Uterus (tissue), 3 donors: ENCODE measurements at regions not wholly inside any gene's neighbourhood (a gene's known extent, or its start where the extent isn't known, plus 50 kb on each side); places are given as distances from the start of the nearest gene placed in this dataset.

ENCODE experiments used
- DNase-seq, 2 donors: peaks; one replicate each; pipeline ENCODE4 v3.0.0-alpha.2; 2019 to 2020
- H3K27ac ChIP-seq, 2 donors: fragments of 200-600 bp; sonication (generic); 1 replicate in 1 of 2; 2 replicates in 1 of 2; pipeline ENCODE4 v1.5.1; 2016 to 2018
- H3K27me3 ChIP-seq, 2 donors: fragments of 200-600 bp; sonication (generic); one replicate each; pipeline ENCODE4 v1.5.1; 2018 to 2019; ENCODE audit warnings: control low read depth in 1 of 2
- H3K36me3 ChIP-seq, 2 donors: fragments of 200-600 bp; sonication (generic); one replicate each; pipeline ENCODE4 v1.5.1; 2019; ENCODE audit warnings: control low read depth in 1 of 2
- H3K4me1 ChIP-seq, 2 donors: fragments of 200-600 bp; sonication (generic); one replicate each; pipeline ENCODE4 v1.5.1; 2018 to 2019; ENCODE audit warnings: control low read depth in 1 of 2
- H3K4me3 ChIP-seq, 2 donors: fragments of 200-600 bp; sonication (generic); 1 replicate in 1 of 2; 2 replicates in 1 of 2; pipeline ENCODE4 v1.5.1; 2018 to 2019; ENCODE audit warnings: mild to moderate bottlenecking in 1 of 2
- H3K9me3 ChIP-seq, 2 donors: fragments of 200-600 bp; sonication (generic); one replicate each; pipeline ENCODE4 v1.5.1; 2019; ENCODE audit warnings: control low read depth in 1 of 2
- POLR2A ChIP-seq, 2 donors: fragments of 450-650 bp; IDR thresholded peaks; one replicate each; pipeline ENCODE4 v1.6.1; 2016; ENCODE audit warnings: antibody characterized with exemption in 2 of 2, mild to moderate bottlenecking in 1 of 2, moderate library complexity in 1 of 2
- intact Hi-C: fragments of 100-400 bp; cut with DNase I; formaldehyde crosslinking; loops from one replicate; pipeline ENCODE4 v1.15.1; 2023; ENCODE audit warnings: low total_unique reads
- TF ChIP-seq, protein P1 (sequence below), 4 experiments: fragments of 200-600 bp in 2 of 4; fragments of 450-650 bp in 2 of 4; sonication (generic) in 2 of 4; IDR thresholded peaks; one replicate each; pipeline ENCODE4 v1.5.1; 2016 to 2019; ENCODE audit warnings: antibody characterized with exemption in 4 of 4, mild to moderate bottlenecking in 2 of 4, moderate library complexity in 1 of 4
- donor health status: DM: yes; HTN: yes; CAD: no.

GRCh38 chr14:42138406-42138805 is 531.7 kb downstream of the LRFN5 start:
- H3K27me3 ChIP-seq: no peaks in the 10 kb centered on the region
- no peaks in the 10 kb centered on the region for H3K9me3 ChIP-seq
- H3K27ac ChIP-seq: no peak overlapping the region
- intact Hi-C loops: no loop called here
- no peak for TF ChIP-seq POLR2A (IDR thresholded peaks at IDR 0.05)
- TF ChIP-seq, protein P1, sequence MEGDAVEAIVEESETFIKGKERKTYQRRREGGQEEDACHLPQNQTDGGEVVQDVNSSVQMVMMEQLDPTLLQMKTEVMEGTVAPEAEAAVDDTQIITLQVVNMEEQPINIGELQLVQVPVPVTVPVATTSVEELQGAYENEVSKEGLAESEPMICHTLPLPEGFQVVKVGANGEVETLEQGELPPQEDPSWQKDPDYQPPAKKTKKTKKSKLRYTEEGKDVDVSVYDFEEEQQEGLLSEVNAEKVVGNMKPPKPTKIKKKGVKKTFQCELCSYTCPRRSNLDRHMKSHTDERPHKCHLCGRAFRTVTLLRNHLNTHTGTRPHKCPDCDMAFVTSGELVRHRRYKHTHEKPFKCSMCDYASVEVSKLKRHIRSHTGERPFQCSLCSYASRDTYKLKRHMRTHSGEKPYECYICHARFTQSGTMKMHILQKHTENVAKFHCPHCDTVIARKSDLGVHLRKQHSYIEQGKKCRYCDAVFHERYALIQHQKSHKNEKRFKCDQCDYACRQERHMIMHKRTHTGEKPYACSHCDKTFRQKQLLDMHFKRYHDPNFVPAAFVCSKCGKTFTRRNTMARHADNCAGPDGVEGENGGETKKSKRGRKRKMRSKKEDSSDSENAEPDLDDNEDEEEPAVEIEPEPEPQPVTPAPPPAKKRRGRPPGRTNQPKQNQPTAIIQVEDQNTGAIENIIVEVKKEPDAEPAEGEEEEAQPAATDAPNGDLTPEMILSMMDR (IDR thresholded peaks at IDR 0.05): no peak
- H3K4me3 ChIP-seq: no peak overlapping the region
- no peaks in the 10 kb centered on the region for H3K36me3 ChIP-seq
- H3K4me1 ChIP-seq: no peaks in the 10 kb centered on the region
- DNase-seq: no peak

- Histone ChIP-seq H3K9me3 (no peaks in the 10 kb centered on the region), H3K27ac (no peak overlapping the region), H3K36me3 (no peaks in the 10 kb centered on the region), H3K27me3 (no peaks in the 10 kb centered on the region), H3K4me3 (no peak overlapping the region), H3K4me1 (no peaks in the 10 kb centered on the region)
- TF ChIP-seq POLR2A (IDR thresholded peaks at IDR 0.05): no peak
- TF ChIP-seq, protein P1 (IDR thresholded peaks at IDR 0.05): no peak
- intact Hi-C loops: no loop called here
- DNase-seq: no peak
Measured at GRCh38 chr14:42130815-42131214, 524.1 kb downstream of the LRFN5 start.

GRCh38 chr14:42123526-42123925 is 516.9 kb downstream of the LRFN5 start:
- no peaks in the 10 kb centered on the region for H3K36me3 ChIP-seq
- H3K4me3 ChIP-seq: no peak overlapping the region
- TF ChIP-seq, protein P1 (IDR thresholded peaks at IDR 0.05): no peak
- TF ChIP-seq POLR2A (IDR thresholded peaks at IDR 0.05): no peak
- intact Hi-C loops: no loop called here
- H3K27ac ChIP-seq: no peak overlapping the region
- no peaks in the 10 kb centered on the region for H3K27me3 ChIP-seq
- no peaks in the 10 kb centered on the region for H3K4me1 ChIP-seq
- no peaks in the 10 kb centered on the region for H3K9me3 ChIP-seq
- DNase-seq: no peak

- H3K27ac ChIP-seq: no peak overlapping the region
- H3K9me3 ChIP-seq: no peaks in the 10 kb centered on the region
- no peak for TF ChIP-seq POLR2A (IDR thresholded peaks at IDR 0.05)
- TF ChIP-seq, protein P1 (IDR thresholded peaks at IDR 0.05): no peak
- no peak overlapping the region for H3K4me3 ChIP-seq
- no peaks in the 10 kb centered on the region for H3K4me1 ChIP-seq
- intact Hi-C loops: no loop called here
- no peak for DNase-seq
- H3K36me3 ChIP-seq: no peaks in the 10 kb centered on the region
- no peaks in the 10 kb centered on the region for H3K27me3 ChIP-seq
Measured at GRCh38 chr14:42113358-42114069, 506.8 kb downstream of the LRFN5 start.

GRCh38 chr14:42112108-42112507 is 505.4 kb downstream of the LRFN5 start:
- Histone ChIP-seq H3K9me3 (no peaks in the 10 kb centered on the region), H3K4me1 (no peaks in the 10 kb centered on the region), H3K27ac (no peak overlapping the region), H3K36me3 (no peaks in the 10 kb centered on the region), H3K27me3 (no peaks in the 10 kb centered on the region), H3K4me3 (no peak overlapping the region)
- DNase-seq: no peak
- intact Hi-C loops: no loop called here
- TF ChIP-seq, protein P1 (IDR thresholded peaks at IDR 0.05): no peak
- TF ChIP-seq POLR2A (IDR thresholded peaks at IDR 0.05): no peak
